CD4-positive, alpha-beta T cell (primary cell): ENCODE measurements at regions not wholly inside any gene's neighbourhood (a gene's known extent, or its start where the extent isn't known, plus 50 kb on each side); places are given as distances from the start of the nearest gene placed in this dataset.

ENCODE experiments used
- ATAC-seq: fragments of 200-7000 bp; cut with Tn5 transposase; one replicate; pipeline ENCODE4 v1.10.0; 2022; ENCODE audit warnings: mild to moderate bottlenecking; ENCODE audit not compliant: poor library complexity
- CTCF ChIA-PET: fragments of 350-600 bp; sonication (Branson Sonifier 250); formaldehyde crosslinking; loops from one replicate; lab custom pipeline; 2021; ENCODE audit warnings: antibody characterized with exemption, inconsistent platforms; lab: Charles Lee
- POLR2A ChIA-PET: fragments of 350-600 bp; sonication (Branson Sonifier 250); formaldehyde crosslinking; loops from one replicate; lab custom pipeline; 2021; ENCODE audit warnings: antibody characterized with exemption, inconsistent platforms; lab: Charles Lee
- DNase-seq, 14 experiments: peaks; one replicate each; pipeline ENCODE4 v3.0.0-alpha.2; 2013 to 2020; ENCODE audit warnings: mixed read lengths in 2 of 14
- H3K27ac ChIP-seq, 2 donors: one replicate each; pipeline versions ENCODE4 v1.5.1 to v1.7.0; 2013; ENCODE audit warnings: low read length in 2 of 2, low read depth in 1 of 2, mild to moderate bottlenecking in 1 of 2
- H3K27me3 ChIP-seq, 2 experiments: 1 replicate in 1 of 2; 2 replicates in 1 of 2; pipeline versions ENCODE4 v1.6.1 to v1.7.0; 2013; ENCODE audit warnings: low read length in 2 of 2, control low read depth in 1 of 2, mild to moderate bottlenecking in 1 of 2, moderate library complexity in 1 of 2; ENCODE audit not compliant: insufficient read depth in 2 of 2, control insufficient read depth in 1 of 2
- H3K36me3 ChIP-seq: one replicate; pipeline ENCODE4 v1.6.1; 2013; ENCODE audit warnings: low read length, control low read depth; ENCODE audit not compliant: insufficient read depth
- H3K4me1 ChIP-seq: one replicate; pipeline ENCODE4 v1.6.1; 2013; ENCODE audit warnings: low read length, control low read depth; ENCODE audit not compliant: insufficient read depth
- H3K4me3 ChIP-seq: one replicate; pipeline ENCODE4 v1.5.1; 2013; ENCODE audit warnings: mild to moderate bottlenecking, low read length, moderate library complexity
- H3K9me3 ChIP-seq, 2 experiments: 1 replicate in 1 of 2; 2 replicates in 1 of 2; pipeline versions ENCODE4 v1.6.1 to v1.7.0; 2013; ENCODE audit warnings: low read length in 2 of 2, mild to moderate bottlenecking in 2 of 2, control low read depth in 1 of 2, moderate library complexity in 1 of 2; ENCODE audit not compliant: control insufficient read depth in 1 of 2, insufficient read depth in 1 of 2
- H3K27ac Mint-ChIP-seq: one replicate; pipeline ENCODE4 v1.8.0; 2020; ENCODE audit warnings: mixed read lengths
- H3K27me3 Mint-ChIP-seq: one replicate; pipeline ENCODE4 v1.8.0; 2021; ENCODE audit warnings: mixed read lengths
- H3K36me3 Mint-ChIP-seq: one replicate; pipeline ENCODE4 v1.8.0; 2021; ENCODE audit warnings: low read depth, mixed read lengths
- H3K4me1 Mint-ChIP-seq: one replicate; pipeline ENCODE4 v1.8.0; 2021; ENCODE audit warnings: low read depth, mixed read lengths
- H3K4me3 Mint-ChIP-seq: one replicate; pipeline ENCODE4 v1.8.0; 2020; ENCODE audit warnings: mild to moderate bottlenecking, mixed read lengths
- H3K9me3 Mint-ChIP-seq: one replicate; pipeline ENCODE4 v1.8.0; 2020; ENCODE audit warnings: mixed read lengths
- CTCF ChIP-seq: fragments of 200-600 bp; IDR thresholded peaks from one replicate; pipeline ENCODE4 v1.8.0; 2022; ENCODE audit warnings: antibody characterized with exemption, mild to moderate bottlenecking
- intact Hi-C, 2 experiments: fragments of 100-400 bp; cut with DNase I in 1 of 2; cut with micrococcal nuclease in 1 of 2; formaldehyde crosslinking; loops; one replicate each; pipeline versions ENCODE4 v1.15.1 to v1.9.0; 2023 to 2025; cut with DNase I, micrococcal nuclease

GRCh38 chr17:14940108-14940937 is 324.8 kb downstream of the PMP22 start:
- H3K36me3 ChIP-seq, result no peaks in the 10 kb centered on the region
- CTCF ChIA-PET, result no interaction called here
- no peaks in the 10 kb centered on the region for H3K4me1 ChIP-seq
- ATAC-seq (no peak), DNase-seq (no peak)
- Mint-ChIP-seq H3K27me3 (peaks cover 24% of the 10 kb centered on the region), H3K4me3 (no peak overlapping the region), H3K27ac (no peak overlapping the region), H3K36me3 (no peaks in the 10 kb centered on the region), H3K4me1 (no peaks in the 10 kb centered on the region), H3K9me3 (no peaks in the 10 kb centered on the region)
- no peak for TF ChIP-seq CTCF
- peaks cover 0 to 5% of the 10 kb centered on the region in 2 experiments for H3K27me3 ChIP-seq
- POLR2A ChIA-PET, result no interaction called here
- H3K4me3 ChIP-seq, result no peak overlapping the region
- no peak overlapping the region for H3K27ac ChIP-seq
- no peaks in the 10 kb centered on the region for H3K9me3 ChIP-seq
- intact Hi-C loops, result no loop called here

GRCh38 chr17:14935845-14936485 is 329.2 kb downstream of the PMP22 start:
- no peaks in the 10 kb centered on the region for H3K4me1 Mint-ChIP-seq
- Histone ChIP-seq H3K9me3 (no peaks in the 10 kb centered on the region), H3K27ac (no peak overlapping the region), H3K4me3 (no peak overlapping the region), H3K36me3 (no peaks in the 10 kb centered on the region), H3K27me3 (peaks cover 0 to 3% of the 10 kb centered on the region in 2 experiments), H3K4me1 (no peaks in the 10 kb centered on the region)
- no peak for ATAC-seq
- H3K27me3 Mint-ChIP-seq, result peaks cover 4% of the 10 kb centered on the region
- intact Hi-C loops, result no loop called here
- H3K36me3 Mint-ChIP-seq, result no peaks in the 10 kb centered on the region
- no peak for DNase-seq
- no peak overlapping the region for H3K27ac Mint-ChIP-seq
- no peak for TF ChIP-seq CTCF
- ChIA-PET CTCF (no interaction called here), POLR2A (no interaction called here)
- no peaks in the 10 kb centered on the region for H3K9me3 Mint-ChIP-seq
- H3K4me3 Mint-ChIP-seq, result no peak overlapping the region

GRCh38 chr17:14935139-14935841 is 329.8 kb downstream of the PMP22 start:
- Mint-ChIP-seq H3K27ac (no peak overlapping the region), H3K27me3 (no peaks in the 10 kb centered on the region), H3K4me1 (no peaks in the 10 kb centered on the region), H3K4me3 (no peak overlapping the region), H3K9me3 (no peaks in the 10 kb centered on the region), H3K36me3 (no peaks in the 10 kb centered on the region)
- H3K36me3 ChIP-seq, result no peaks in the 10 kb centered on the region
- intact Hi-C loops, result no loop called here
- ChIA-PET POLR2A (no interaction called here), CTCF (no interaction called here)
- TF ChIP-seq CTCF, result no peak
- no peak overlapping the region for H3K27ac ChIP-seq
- peaks cover 0 to 3% of the 10 kb centered on the region in 2 experiments for H3K27me3 ChIP-seq
- no peak for DNase-seq
- H3K9me3 ChIP-seq, result no peaks in the 10 kb centered on the region
- H3K4me3 ChIP-seq, result no peak overlapping the region
- ATAC-seq, result no peak
- no peaks in the 10 kb centered on the region for H3K4me1 ChIP-seq
